GM21717 (cell line): ENCODE measurements at regions not wholly inside any gene's neighbourhood (a gene's known extent, or its start where the extent isn't known, plus 50 kb on each side); places are given as distances from the start of the nearest gene placed in this dataset.

ENCODE experiments used
- ATAC-seq: cut with Tn5 transposase; IDR thresholded peaks from one replicate; pipeline ENCODE4 v1.9.1; 2021; ENCODE audit warnings: mild to moderate bottlenecking, moderate library complexity; ENCODE audit not compliant: unreplicated experiment

DNA sequence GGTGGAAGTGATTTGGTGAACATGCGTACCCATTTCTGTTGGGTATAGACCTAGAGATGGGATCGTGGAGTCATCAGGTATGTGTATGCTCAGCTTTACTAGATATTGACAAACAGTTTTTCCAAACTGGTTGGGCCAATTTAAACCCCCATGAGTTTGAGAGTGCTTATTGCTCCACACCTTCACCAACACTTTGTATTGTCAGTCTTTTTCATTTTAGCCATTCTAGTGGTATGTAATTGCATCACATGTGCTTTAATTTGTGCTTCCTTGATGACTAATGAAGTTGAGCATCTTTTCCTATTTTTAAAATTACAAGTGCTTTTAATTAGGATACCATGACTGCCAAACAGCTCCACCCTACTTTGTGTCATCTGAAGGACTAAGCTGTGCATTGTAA, 158.9 kb upstream of the AKIRIN2 start:
- ATAC-seq, result no peak

- no peak for ATAC-seq
Observed at GRCh38 chr6:87858440-87858839, 156.4 kb upstream of the AKIRIN2 start.

GRCh38 chr6:87851674-87852299, 149.8 kb upstream of the AKIRIN2 start:
- ATAC-seq, result no peak

DNA sequence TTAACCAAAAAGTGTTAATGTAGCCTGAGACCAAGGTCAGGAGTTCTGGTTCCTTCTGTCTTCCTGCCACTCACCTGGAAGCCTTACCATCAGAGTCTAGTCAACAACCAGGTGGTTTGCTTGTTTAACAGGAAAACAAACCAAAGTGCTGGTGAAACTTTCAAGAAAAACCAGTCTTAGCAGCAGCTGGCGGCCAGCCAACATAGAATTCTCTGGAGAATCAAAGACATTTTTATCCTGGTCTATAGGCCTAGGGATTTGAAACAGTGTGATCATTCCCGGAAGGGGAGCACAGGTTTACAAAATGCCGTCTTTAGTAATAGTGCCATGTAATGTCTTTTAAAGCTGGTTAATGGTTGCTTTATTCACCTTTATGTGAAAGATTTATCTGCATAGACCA, 146.6 kb upstream of the AKIRIN2 start:
- no peak for ATAC-seq

DNA sequence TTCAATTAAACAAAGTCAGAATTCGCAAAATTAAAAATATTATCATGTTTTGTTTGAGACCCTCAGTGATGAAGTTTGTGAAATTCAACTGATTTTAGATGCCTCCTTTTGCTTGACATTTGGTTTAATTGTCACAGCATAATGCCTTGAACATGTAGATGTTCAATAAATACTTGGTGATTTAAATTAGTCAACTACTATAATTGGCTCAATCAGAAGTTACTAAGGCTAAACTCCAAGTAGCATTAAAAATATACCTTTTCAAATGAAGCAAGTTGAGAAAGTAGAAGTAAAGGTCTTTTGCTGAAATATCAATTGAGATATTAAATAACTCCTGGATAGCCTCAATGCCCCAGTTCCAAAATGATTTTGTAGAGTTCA, 145.8 kb upstream of the AKIRIN2 start:
- no peak for ATAC-seq

DNA sequence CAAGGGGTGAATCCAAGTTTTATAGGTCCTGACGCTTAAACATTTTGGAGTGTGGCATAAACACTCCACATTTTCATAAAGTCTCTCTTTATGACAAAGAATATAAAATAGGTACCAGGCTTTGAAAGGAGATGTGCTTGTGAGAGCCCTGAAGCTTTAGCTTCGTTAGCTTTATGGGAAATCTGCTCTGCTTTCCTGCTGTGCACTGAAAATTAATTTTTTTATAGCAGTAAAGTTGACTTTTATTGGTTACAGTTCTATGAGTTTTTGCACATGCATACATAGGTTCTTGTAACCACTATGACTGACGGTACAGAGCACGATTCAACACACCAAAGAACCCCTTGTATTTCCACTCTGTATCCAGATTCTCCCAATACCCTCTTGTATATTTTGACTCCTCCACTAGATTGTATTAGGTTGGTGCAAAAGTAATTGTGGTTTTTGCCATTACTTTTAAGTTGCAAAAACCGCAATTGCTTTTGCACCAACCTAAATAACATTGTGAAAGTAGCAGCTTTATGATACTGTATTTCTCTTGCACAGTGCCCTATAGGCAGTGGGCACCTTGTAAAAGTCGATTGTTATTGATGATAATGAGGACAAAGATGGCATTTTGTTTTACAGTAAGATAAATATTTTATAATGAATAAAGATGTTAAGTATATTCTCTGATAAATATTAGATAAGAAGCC, 145.2 kb upstream of the AKIRIN2 start:
- no peak for ATAC-seq

DNA sequence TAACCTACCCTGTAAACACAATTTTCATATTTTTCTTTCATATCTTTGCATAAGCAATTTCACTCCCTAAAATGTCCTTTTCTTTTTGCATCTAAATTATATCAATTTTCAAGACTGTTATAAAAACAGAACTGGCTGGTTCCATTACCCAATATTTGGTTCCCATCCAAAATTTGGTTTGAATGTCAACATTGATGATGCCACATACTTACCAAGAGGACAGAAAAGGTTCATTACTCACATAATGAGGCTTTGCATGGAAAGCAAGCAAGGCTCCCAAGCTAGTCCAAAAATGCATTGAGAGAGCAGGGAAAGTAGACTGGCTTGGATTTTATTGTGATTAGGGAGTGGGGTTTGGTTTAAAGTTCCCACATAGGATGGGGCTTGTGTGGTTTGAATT, 144.4 kb upstream of the AKIRIN2 start:
- ATAC-seq, result no peak

DNA sequence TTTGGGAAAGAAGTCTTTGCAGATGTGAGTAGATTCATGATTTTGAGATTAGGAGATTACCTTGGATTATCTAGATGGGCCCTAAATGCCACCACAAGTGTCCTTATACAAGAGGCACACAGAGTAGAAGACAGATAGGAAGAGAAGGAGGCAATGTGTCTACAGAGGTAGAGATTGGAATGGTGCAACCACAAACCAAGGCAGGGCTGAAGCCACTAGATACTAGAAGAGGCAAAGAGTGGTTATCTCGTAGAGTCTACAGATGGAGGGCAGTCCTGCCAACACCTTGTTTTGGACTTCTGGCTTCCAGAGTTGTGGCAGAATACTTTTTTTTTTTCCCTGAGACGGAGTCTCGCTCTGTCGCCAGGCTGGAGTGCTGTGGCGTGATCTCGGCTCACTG, 138.3 kb upstream of the AKIRIN2 start:
- no peak for ATAC-seq

- no peak for ATAC-seq
Observed at GRCh38 chr6:87837876-87838275, 135.8 kb upstream of the AKIRIN2 start.

- ATAC-seq, result no peak
Observed at GRCh38 chr6:87837444-87837843, 135.4 kb upstream of the AKIRIN2 start.

- ATAC-seq, result peak; percentile 66
Observed at GRCh38 chr6:87832025-87832825, 130.2 kb upstream of the AKIRIN2 start.

DNA sequence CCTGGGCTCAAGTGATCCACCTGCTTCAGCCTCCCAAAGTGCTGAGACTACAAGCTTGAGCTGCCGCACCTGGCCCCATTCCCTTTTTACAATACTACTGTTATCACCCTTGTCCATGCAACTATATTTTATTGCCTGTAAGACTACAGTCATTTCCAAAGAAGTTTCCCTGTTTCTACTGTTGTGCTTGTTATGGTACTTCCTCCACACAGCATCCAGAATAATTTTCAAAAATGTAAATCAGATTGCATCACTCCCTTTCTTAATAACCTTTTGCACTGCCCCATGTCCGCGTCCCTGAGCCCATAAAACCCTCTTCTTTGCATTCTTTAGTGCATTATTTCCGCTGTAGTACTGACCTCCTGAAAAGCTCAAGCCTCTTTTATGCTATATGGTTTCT, 128.9 kb upstream of the AKIRIN2 start:
- ATAC-seq, result no peak

DNA sequence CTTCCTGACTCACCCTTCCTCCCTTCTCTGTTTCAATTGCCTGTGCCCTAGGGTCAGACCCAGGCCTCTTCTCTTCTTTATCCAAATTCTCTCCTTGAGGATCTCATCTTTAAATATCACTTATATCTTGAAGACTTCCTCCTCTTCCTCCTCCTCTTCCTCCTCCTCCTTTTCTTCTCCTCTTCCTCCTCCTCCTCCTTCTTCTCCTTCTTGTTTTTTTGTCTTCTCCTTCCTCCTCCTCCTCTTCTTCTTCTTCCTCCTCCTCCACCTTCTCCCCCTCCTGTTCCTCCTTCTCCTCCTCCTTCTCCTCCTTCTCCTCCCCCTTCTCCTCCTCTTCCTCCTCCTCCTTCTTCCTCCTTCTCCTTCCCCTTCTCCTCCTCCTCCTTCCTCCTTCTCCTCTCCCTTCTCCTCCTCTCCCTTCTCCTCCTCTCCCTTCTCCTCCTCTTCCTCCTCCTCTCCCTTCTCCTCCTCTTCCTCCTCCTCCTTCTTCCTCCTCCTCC, 127.6 kb upstream of the AKIRIN2 start:
- ATAC-seq, result no peak

- no peak for ATAC-seq
Observed at GRCh38 chr6:87828044-87828443, 126.0 kb upstream of the AKIRIN2 start.

- no peak for ATAC-seq
Observed at GRCh38 chr6:87827346-87827745, 125.3 kb upstream of the AKIRIN2 start.

GRCh38 chr6:87826424-87826823, 124.4 kb upstream of the AKIRIN2 start:
- no peak for ATAC-seq

DNA sequence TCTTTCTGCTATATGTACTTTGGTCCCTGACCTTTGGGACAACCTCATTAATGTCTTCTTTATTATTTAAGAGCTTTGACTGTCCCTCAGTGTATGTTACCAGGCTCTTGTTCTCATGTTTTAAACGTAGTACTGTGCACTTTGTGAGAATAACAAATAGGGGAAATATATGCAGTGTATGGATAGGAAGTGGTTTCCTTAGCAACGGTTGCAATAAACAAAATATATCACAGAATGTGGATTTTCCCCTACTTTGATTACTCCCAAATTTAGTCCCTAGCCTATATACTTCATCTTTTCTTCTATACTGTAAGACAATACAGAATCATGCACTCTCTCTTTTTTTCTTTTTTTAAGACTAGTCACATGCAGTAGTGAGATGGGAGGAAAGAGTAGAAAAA, 123.8 kb upstream of the AKIRIN2 start:
- ATAC-seq, result no peak

- ATAC-seq, result no peak
Observed at GRCh38 chr6:87824958-87825491, 123.0 kb upstream of the AKIRIN2 start.

DNA sequence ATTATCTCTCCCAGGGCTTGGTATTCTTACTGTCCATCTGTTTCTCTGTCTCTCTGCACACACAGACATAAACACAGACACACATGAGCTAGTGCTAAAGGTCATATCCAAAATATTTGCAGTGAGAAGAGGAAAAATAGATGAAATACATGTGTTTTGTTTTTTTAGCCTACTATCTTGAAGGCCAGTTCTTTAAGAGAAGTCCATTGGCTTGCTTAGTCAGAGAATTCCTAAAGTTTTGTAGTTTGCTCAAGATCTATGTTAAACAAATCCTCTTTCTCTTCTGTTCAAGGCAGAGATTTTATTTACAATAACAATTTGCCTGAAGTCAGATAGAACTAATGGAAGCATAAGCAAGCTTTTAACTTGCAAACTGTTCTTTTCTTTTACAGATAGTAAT, 120.0 kb upstream of the AKIRIN2 start:
- ATAC-seq, result no peak

DNA sequence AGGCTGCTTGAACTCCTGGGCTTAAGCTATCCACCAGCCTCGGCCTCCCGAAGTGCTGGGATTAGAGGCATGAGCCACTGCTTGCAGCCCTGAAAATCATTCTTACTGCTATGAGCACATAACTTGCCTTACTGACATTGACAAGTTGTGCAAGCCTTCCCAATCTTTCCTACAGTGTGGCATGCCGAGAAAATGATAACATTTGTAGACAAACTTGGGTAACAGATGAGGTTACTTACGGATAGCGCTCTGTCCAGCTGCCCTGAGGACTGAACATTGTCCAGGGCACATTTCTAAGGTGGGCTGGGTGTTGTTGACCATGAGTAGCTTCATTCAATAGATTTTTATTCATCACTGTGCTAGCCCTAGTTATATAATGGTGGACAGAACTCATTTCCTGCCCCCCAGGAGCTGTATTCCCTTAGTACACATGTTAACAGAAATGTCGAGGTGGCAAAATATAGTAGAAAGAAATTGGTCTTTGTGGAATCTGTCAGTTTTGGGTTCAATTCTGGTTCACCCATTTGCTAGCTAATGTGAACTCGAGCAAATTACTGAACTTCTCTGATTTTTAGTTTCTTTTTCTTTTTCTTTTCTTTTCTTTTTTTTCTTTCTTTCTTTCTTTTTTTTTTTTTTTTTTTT, 118.4 kb upstream of the AKIRIN2 start:
- ATAC-seq, result no peak

DNA sequence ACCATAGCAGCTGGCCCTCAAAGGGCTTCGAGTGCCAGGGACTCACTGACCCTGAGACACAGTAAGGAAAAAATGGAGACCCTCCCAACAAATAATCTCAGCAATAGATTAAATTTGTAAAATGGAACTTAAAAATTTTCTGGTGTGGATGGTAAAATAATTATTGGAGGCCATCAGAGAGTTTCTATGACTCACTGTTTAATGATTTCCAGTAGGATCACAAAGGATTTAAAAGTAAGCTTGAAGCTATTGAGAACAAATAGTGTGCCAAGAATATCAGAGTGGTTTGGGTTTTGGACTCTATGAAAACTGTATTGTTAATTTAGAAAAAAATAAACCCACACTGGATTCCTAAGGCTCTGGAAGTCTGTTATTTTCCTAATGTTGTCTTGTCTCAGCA, 115.2 kb upstream of the AKIRIN2 start:
- no peak for ATAC-seq
